KG1 (cell line): ENCODE measurements at regions not wholly inside any gene's neighbourhood (a gene's known extent, or its start where the extent isn't known, plus 50 kb on each side); places are given as distances from the start of the nearest gene placed in this dataset.

Source experiments
- DNase-seq: peaks from one replicate; lab custom pipeline; 2025; lab: John Stamatoyannopoulos, UW

DNA sequence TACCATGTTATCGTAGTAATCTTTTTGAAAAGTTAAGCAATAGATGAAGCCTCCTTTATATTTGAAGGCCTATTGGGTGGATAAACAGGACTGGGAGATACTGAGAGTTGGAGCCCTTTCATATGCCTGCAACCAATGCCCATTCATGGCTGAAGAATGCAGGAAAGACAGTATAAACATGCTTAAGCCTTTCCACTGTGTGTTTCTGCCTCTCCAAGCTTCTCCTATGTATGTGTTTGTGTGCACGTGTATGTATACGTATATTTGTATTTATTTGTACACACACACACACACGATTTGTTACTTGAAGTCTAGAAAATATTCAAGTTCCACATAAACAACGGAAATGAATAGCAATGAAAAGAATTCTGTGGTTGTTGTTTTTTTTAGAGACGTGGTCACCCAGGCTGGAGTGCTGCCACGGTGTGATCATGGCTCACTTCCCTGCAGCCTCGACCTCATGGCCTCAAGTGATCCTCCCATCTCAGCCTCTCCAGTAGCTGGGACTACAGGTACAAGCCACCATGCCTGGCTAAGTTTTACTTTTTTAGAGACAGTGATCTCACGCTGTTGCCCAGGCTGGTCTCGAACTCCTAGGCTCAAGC is 1453.5 kb downstream of the AACS start:
- no peak for DNase-seq

- no peak for DNase-seq
Measured at GRCh38 chr12:126519833-126520232, 1454.6 kb downstream of the AACS start.

DNA sequence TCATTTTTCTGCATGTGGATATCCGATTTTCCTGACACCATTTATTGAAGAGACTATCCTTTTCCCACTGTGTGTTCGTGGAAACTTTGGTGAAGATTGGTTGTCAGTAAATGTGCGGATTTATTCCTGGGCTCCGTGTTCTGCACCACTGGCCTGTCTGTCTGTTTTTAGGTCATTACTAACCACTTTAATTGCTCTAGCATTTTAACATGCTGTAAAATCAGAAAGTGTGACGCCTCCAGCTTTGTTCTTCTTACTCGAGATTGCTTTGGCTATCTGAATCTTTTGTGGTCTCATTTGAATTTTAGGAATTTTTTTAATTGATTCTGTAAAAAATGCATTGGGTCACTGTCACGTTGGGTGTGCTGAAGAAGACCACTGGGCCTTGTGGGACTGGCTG is 1458.7 kb downstream of the AACS start:
- no peak for DNase-seq

GRCh38 chr12:126534495-126534894 is 1469.3 kb downstream of the AACS start:
- DNase-seq = no peak

DNA sequence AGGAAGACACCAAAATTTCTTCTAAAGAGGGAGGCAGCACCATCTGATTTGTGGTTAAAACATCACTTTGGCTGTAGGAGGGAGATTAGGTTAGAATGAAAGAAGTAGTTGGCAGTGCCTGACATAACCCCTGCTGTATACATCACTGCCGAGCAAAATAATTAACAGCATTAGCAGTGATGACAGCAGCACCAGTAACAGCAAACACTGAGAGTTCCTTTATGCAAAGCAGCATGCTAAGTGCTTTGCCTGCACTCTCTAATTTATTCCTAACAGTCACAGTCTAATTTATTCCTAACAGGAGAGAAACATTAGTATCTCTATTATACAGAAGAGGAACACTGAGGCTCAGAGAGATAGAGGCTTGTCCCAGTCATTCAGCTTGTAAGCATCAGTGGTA is 1469.7 kb downstream of the AACS start:
- no peak for DNase-seq

DNA sequence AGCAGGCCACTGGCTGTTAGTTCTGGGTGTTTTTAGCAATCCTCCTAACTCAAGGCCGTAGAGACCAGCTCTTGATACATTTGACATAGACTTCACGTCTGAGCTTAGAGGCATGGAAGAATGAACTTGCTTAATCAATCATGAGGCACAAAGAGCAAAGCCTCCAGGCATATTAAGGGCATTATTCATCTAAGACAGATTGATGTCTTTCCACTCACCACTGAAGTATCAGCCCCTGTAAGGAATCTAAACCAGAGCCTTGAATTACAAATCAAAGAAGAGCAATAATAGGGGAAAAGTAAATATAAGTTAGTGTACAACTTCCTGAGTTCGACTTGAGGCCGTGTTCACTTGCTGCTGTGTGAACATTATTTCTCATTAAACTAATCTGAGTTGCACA is 1470.7 kb downstream of the AACS start:
- no peak for DNase-seq

GRCh38 chr12:126537961-126538530 is 1472.8 kb downstream of the AACS start:
- no peak for DNase-seq

DNA sequence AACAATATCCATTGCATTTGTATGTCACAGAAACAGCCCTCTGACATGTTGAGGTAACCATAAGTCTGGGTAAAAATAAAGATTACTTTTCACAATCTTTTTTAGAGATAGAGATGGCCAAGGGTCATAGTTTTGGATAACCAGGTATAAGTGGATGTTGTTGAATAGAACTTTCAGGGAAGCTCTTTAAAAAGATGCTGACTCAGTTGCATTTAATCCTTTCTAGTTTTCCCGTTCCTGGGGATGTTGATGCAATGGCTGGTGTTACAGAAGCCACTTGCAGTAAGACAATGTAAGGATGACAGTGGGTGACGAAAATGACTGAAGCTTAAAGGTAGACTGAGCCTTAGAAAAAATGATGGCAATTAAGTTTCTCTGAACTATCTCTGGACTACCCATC is 1473.7 kb downstream of the AACS start:
- no peak for DNase-seq

DNA sequence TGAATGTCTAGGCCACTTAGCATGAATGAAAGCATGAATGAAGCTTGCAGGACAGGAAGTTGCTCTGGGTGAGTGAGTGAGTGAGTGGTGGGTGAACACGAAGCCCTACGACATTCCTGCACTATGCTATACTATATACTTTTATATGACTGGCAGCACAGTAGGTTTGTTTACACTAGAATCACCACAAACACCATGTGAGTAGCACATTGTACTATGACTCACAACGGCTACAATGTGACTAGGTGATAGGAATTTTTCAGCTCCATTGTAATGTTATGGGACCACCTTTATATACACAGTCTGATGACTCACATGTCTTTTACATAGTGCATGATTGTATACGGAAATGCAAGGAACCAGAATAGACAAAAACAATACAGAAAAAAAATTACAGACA is 1480.2 kb downstream of the AACS start:
- no peak for DNase-seq

GRCh38 chr12:126547905-126548304 is 1482.7 kb downstream of the AACS start:
- DNase-seq = no peak

GRCh38 chr12:126551869-126552268 is 1486.6 kb downstream of the AACS start:
- DNase-seq = no peak

- no peak for DNase-seq
Measured at GRCh38 chr12:126554625-126555024, 1489.4 kb downstream of the AACS start.

- no peak for DNase-seq
Measured at GRCh38 chr12:126557659-126558058, 1492.4 kb downstream of the AACS start.

DNA sequence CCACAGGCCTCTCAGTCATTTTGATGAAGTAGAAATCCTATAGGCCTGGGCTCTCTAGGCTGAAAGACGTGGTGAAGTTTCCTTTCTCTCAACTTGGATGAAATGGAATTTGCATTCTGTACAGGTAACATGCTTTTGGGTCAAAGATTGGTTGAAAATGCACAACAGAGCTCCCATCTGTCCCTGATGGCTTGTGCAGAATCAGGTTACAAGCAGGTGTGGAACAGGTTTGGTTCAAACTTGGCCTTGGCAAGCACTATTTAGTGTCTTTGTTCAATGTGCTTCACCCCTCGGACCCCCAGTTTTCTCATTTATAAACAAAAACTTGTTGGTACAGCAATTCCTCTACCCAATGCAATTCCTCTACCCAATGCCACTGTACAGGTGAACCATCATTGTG is 1493.0 kb downstream of the AACS start:
- DNase-seq = no peak

DNA sequence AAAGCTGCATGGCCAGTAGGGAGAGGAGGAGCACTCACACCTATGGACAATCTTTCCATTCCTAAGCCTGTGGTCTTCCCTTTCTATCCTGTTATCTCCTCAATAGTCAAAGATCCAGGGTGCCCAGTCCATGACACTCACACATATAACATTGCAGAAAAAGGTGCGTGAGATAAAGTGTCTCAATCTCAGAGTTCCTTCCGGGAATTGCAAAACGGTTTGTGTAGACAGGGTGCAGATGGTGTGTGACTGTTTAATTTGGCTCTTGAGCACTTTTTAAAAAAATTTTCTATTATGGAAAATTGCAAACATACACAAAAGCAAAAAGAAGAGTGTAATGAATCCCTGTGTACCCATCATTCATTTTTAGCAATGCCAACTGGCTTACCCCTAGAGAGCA is 1493.6 kb downstream of the AACS start:
- no peak for DNase-seq

DNA sequence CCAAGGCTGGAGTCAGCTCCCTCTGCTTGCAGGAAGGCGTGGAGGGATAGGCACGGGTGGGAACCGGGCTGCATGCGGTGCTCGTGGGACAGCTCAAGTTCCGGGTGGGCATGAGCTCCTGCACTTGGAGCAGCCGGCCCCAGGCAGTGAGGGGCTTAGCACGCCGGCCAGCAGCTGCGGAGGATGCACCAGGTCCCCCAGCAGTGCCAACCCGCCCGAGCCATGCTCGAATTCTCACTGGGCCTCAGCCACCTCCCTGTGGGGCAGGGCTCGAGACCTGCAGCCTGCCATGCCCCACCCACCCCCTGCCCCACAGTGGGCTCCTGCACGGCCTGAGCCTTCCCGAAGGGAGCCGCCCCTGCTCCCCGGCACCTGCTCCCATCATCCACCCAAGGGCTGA is 1501.8 kb downstream of the AACS start:
- no peak for DNase-seq

- DNase-seq = no peak
Measured at GRCh38 chr12:126569706-126570105, 1504.5 kb downstream of the AACS start.

- peak; percentile 42 for DNase-seq
Measured at GRCh38 chr12:126570566-126570965, 1505.3 kb downstream of the AACS start.

DNA sequence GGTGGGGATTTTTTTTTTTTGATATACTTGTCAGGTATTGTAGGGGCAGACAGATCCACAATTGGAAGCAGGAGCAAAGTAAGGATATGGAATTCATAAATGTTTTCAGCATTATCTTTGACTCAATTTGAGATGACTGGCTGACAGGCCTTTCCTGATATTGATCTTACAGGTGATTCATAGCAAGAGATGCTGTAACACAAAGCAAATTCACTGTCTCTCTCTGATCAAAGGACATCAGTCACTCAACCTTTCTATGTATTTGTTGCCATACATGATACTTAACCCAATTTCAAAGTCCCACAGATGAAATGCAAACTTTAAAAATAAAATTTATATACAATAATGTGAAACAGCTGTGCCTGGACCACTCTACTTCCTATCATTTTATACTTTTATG is 1506.9 kb downstream of the AACS start:
- DNase-seq = no peak

DNA sequence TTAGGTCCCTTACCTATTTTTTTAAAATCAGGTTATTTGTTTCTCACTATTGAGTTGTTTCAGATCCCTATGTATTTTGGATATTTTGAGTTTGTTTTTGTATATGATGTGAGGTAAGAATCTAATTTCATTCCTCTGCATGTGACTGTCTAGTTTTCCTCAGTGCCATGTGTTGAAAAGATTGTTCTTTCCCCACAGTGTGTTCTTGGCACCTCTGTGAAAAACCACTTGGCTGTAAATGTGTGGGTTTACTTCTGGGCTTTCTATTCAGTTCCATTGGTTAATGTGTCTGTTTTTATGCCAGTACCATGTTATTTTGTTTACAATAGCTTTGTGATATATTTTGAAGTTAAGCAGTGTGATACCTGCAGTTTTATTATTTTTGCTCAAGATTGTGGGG is 1516.4 kb downstream of the AACS start:
- no peak for DNase-seq

- DNase-seq = no peak
Measured at GRCh38 chr12:126582231-126582630, 1517.0 kb downstream of the AACS start.

DNA sequence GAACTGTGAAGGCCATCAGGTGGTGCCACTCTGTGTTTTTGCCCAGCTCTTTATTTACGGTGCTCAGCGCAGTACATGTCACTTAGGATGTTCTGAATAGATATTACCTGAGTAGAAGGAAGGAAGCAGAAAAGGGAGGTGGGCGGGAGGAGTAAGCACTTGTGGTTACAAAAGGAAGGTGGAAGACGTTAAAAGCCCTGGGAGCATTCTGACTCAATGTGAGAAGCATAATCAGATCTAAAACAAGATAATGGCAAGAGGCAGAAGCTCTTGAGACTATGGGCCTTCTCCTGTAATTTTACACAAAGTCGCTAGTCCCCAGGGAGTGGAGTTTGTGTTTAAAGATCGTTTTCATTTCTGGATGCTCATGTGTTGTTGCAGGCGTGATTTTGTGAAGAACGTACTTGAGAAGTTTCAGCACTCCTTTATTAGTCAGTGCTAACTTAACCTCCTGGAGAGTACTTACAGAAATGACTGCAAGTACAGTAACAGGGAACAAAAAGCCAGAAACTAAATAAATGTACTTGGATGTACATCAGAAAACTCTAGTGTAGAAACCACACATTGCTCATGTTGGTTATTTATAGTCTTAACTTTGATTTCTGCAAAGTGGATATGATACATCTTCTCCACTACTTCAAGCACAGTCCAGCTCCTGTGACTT is 1523.5 kb downstream of the AACS start:
- DNase-seq = peak; percentile 37

DNA sequence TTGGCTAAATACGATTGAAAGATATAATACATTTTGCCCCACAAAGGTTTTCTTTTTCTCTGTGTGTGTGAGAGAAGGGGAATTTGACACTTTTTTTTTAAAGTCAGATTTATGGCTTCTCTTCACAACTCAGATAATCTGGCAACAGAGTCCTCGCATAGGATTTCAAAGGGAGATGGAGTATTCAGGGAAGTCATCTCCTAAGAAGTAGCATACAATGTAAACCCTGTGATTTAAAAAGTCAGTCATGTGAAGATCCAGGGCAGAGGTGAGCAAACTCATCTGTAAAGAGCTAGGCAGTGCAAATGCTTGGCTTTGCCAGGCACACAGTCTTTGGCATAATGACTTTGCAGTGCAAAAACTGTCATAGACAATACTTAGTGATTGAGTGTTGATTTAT is 1526.3 kb downstream of the AACS start:
- no peak for DNase-seq
